Ishikawa (cell line): ENCODE measurements at regions not wholly inside any gene's neighbourhood (a gene's known extent, or its start where the extent isn't known, plus 50 kb on each side); places are given as distances from the start of the nearest gene placed in this dataset.

Experiments
- CEBPB ChIP-seq: IDR thresholded peaks from 2 replicates; pipeline ENCODE4 v1.6.1; 2012
- CREB1 ChIP-seq: IDR thresholded peaks from 2 replicates; pipeline ENCODE4 v1.6.1; 2012; ENCODE audit warnings: low read depth
- EGR1 ChIP-seq: IDR thresholded peaks from 2 replicates; pipeline ENCODE4 v1.6.1; 2012
- EP300 ChIP-seq: IDR thresholded peaks from 2 replicates; pipeline ENCODE4 v1.6.1; 2012; ENCODE audit warnings: borderline replicate concordance
- FOXM1 ChIP-seq: IDR thresholded peaks from 2 replicates; pipeline ENCODE4 v1.6.1; 2012; ENCODE audit warnings: low read depth, borderline replicate concordance
- NFIC ChIP-seq: IDR thresholded peaks from 2 replicates; pipeline ENCODE4 v1.6.1; 2012
- RAD21 ChIP-seq: IDR thresholded peaks from 2 replicates; pipeline ENCODE4 v1.6.1; 2012; ENCODE audit warnings: low read depth
- TAF1 ChIP-seq: IDR thresholded peaks from 2 replicates; pipeline ENCODE4 v1.6.1; 2012; ENCODE audit warnings: low read depth, mild to moderate bottlenecking
- TCF12 ChIP-seq: IDR thresholded peaks from 2 replicates; pipeline ENCODE4 v1.6.1; 2012; ENCODE audit warnings: low read depth
- TEAD4 ChIP-seq: IDR thresholded peaks from 2 replicates; pipeline ENCODE4 v1.6.1; 2012
- YY1 ChIP-seq: IDR thresholded peaks from 2 replicates; pipeline ENCODE4 v1.6.1; 2012; ENCODE audit warnings: low read depth
- ZBTB7A ChIP-seq: IDR thresholded peaks from 2 replicates; pipeline ENCODE4 v1.6.1; 2012; ENCODE audit warnings: low read depth
- TF ChIP-seq, protein P1 (sequence below): IDR thresholded peaks from 2 replicates; pipeline ENCODE4 v1.6.1; 2012; ENCODE audit warnings: low read depth, mild to moderate bottlenecking
- TF ChIP-seq, protein P2 (sequence below): IDR thresholded peaks from 2 replicates; pipeline ENCODE4 v1.6.1; 2012
- TF ChIP-seq, protein P3 (sequence below): IDR thresholded peaks from 2 replicates; pipeline ENCODE4 v1.6.1; 2012

DNA sequence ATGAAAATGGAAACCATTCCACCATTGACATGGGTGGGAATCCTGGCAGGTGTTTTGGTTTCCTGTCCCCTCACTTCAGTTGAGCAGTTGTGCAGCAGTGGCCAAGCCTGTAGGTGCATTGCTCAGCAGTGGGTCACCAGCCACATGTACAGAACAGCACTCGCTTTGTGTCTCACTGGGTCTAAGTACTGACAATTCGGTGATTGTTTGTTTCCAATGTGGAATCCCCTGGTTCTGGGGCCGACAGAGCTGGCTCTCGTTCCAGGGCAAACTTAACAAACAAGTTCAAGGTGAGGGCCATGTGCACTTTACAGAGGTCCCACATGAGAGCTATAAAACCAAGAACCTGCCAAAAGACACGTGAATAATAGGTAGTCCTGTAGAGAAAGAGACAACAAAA lies 54.1 kb upstream of the SPATA13 start:
- TF ChIP-seq, protein P1, sequence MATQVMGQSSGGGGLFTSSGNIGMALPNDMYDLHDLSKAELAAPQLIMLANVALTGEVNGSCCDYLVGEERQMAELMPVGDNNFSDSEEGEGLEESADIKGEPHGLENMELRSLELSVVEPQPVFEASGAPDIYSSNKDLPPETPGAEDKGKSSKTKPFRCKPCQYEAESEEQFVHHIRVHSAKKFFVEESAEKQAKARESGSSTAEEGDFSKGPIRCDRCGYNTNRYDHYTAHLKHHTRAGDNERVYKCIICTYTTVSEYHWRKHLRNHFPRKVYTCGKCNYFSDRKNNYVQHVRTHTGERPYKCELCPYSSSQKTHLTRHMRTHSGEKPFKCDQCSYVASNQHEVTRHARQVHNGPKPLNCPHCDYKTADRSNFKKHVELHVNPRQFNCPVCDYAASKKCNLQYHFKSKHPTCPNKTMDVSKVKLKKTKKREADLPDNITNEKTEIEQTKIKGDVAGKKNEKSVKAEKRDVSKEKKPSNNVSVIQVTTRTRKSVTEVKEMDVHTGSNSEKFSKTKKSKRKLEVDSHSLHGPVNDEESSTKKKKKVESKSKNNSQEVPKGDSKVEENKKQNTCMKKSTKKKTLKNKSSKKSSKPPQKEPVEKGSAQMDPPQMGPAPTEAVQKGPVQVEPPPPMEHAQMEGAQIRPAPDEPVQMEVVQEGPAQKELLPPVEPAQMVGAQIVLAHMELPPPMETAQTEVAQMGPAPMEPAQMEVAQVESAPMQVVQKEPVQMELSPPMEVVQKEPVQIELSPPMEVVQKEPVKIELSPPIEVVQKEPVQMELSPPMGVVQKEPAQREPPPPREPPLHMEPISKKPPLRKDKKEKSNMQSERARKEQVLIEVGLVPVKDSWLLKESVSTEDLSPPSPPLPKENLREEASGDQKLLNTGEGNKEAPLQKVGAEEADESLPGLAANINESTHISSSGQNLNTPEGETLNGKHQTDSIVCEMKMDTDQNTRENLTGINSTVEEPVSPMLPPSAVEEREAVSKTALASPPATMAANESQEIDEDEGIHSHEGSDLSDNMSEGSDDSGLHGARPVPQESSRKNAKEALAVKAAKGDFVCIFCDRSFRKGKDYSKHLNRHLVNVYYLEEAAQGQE: no peak
- TF ChIP-seq TCF12 (no peak), TEAD4 (no peak)

DNA sequence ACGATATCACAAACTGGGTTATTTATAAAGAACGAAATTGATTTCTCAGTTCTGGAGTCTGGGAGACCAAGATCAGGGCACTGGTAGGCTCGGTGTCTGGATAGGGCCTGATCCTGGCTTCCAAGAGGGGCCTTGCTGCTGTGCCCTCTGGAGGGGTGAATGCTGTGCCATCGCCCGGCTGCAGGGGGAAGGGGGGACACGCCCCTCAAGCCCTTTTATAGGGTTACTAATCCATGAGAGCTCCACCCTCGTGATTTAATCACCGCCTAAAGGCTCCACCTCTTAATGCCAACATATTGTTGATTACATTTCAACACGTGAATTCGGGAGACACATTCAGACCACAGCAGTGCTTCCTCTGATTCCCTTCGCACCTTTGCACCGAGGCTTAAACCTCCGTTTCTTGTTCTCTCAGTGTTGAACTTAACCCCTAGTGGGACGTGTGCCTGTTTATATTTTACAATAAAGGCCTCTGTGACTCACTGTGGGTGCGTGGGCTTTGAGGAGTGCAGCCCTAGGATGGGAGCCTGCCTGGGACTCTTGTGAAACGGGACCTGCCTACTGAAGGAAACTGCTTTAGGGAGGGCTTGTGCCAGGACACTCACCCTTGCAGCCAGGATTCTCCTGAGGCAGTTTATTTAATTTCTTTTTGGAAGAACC lies 52.4 kb upstream of the SPATA13 start:
- TF ChIP-seq CREB1 (no peak), TCF12 (no peak), FOXM1 (no peak), RAD21 (no peak), ZBTB7A (no peak), EP300 (no peak), YY1 (no peak), NFIC (no peak), CEBPB (no peak), TAF1 (no peak), EGR1 (no peak), TEAD4 (no peak)
- TF ChIP-seq, protein P2, sequence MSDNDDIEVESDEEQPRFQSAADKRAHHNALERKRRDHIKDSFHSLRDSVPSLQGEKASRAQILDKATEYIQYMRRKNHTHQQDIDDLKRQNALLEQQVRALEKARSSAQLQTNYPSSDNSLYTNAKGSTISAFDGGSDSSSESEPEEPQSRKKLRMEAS: no peak
- TF ChIP-seq, protein P3, sequence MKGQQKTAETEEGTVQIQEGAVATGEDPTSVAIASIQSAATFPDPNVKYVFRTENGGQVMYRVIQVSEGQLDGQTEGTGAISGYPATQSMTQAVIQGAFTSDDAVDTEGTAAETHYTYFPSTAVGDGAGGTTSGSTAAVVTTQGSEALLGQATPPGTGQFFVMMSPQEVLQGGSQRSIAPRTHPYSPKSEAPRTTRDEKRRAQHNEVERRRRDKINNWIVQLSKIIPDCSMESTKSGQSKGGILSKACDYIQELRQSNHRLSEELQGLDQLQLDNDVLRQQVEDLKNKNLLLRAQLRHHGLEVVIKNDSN: no peak
- TF ChIP-seq, protein P1: no peak

DNA sequence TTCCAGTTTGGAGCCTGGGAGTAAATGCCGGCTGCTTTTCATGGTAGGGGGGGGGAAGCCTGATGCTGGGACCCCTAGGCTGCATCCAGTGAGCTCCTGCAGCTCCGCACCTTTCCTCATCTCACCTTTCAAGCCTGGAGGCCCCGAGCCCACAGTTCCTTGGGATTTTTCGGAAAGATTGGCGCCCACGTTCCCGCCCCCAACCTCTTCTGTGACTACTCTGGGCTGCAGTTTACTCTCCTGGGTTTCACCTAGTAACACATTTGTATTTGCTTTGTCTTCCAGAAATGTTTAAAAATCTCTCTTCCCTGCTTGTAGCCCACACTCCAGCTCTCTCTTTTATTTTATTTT lies 51.9 kb upstream of the SPATA13 start:
- TF ChIP-seq RAD21 (no peak), TEAD4 (no peak), EGR1 (no peak)

DNA sequence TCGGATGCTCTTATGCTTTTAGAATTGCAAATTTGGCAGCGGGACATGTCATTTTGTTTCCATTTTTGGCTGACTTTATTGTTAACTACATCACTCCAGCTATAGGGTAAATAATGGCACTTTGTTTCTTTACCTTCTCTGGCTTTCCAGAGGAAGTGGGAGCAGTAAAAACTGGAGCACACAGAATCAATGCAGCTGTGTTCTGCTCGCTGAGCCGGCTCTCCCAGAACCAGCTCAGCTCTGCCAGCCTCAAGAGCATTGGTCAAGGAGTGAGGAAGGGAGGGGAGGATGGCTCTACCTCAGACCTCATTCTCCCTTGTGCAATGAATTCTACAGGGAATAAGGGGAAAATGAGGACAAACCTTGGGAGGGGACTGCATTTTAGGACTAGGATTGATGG lies 50.5 kb upstream of the SPATA13 start:
- no peak for TF ChIP-seq NFIC
- TF ChIP-seq EGR1: no peak
- TF ChIP-seq EP300: no peak
- TF ChIP-seq TCF12: no peak
- TF ChIP-seq, protein P3: no peak
- no peak for TF ChIP-seq ZBTB7A
- TF ChIP-seq RAD21: no peak
- TF ChIP-seq, protein P2: no peak
- TF ChIP-seq FOXM1: no peak
- no peak for TF ChIP-seq CREB1
- TF ChIP-seq, protein P1: no peak
- no peak for TF ChIP-seq TAF1
- TF ChIP-seq YY1: no peak
- no peak for TF ChIP-seq TEAD4
- no peak for TF ChIP-seq CEBPB
